Loucy (cell line): ENCODE measurements at regions not wholly inside any gene's neighbourhood (a gene's known extent, or its start where the extent isn't known, plus 50 kb on each side); places are given as distances from the start of the nearest gene placed in this dataset.

Experiments
- CTCF ChIP-seq: fragments of 200-600 bp; sonication (generic); conservative IDR thresholded peaks from 2 replicates; pipeline ENCODE4 v1.5.1; 2014; ENCODE audit warnings: mild to moderate bottlenecking, antibody characterized with exemption, low read length
- EZH2phosphoT487 ChIP-seq: fragments of 200-600 bp; IDR thresholded peaks from 2 replicates; pipeline ENCODE4 v1.6.1; 2018; ENCODE audit warnings: antibody characterized with exemption, mild to moderate bottlenecking, moderate library complexity, borderline replicate concordance

DNA sequence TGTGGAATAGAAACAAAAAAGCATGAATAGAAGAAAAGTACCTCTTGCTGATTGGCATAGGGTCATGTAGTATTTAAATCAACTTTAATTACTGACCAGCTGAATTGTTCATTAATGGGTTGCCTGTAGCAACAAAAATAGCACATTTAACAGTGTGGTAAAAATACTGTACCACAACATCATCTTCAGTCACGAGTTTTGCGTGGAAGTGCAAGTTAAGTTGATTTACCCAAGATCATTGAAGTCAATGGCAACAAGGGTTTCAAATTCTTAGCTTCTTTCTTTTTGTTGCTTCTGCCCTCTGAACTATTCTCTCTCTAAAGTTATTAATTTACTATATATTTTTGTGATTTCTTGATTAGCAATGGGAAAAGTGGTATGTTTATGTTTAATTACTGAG lies 526.6 kb downstream of the C4orf33 start:
- no peak for TF ChIP-seq CTCF
- TF ChIP-seq EZH2phosphoT487, result no peak
